SK-N-SH (cell line): ENCODE measurements at regions not wholly inside any gene's neighbourhood (a gene's known extent, or its start where the extent isn't known, plus 50 kb on each side); places are given as distances from the start of the nearest gene placed in this dataset.

Experiments used
- CTCF ChIP-seq: fragments of 200-600 bp; sonication (generic); IDR thresholded peaks from 2 replicates; pipeline ENCODE4 v1.6.1; 2017; ENCODE audit warnings: antibody characterized with exemption, mild to moderate bottlenecking, moderate library complexity
- GABPA ChIP-seq: IDR thresholded peaks from 2 replicates; pipeline ENCODE4 v1.4.0; 2012; ENCODE audit warnings: low read depth, mild to moderate bottlenecking
- MAX ChIP-seq: IDR thresholded peaks from 2 replicates; pipeline ENCODE4 v1.4.0; 2012; ENCODE audit warnings: low read depth
- MEF2A ChIP-seq: IDR thresholded peaks from 2 replicates; pipeline ENCODE4 v1.4.0; 2012; ENCODE audit warnings: low read depth, borderline replicate concordance
- NFIC ChIP-seq: IDR thresholded peaks from 2 replicates; pipeline ENCODE4 v1.4.0; 2012; ENCODE audit warnings: borderline replicate concordance
- POLR2AphosphoS5 ChIP-seq: IDR thresholded peaks from 2 replicates; pipeline ENCODE4 v1.6.1; 2012; ENCODE audit warnings: low read depth, low read length
- REST ChIP-seq: IDR thresholded peaks from 2 replicates; pipeline ENCODE4 v1.6.1; 2012; ENCODE audit warnings: mild to moderate bottlenecking, low read depth, low read length, moderate library complexity
- RFX5 ChIP-seq: IDR thresholded peaks from 2 replicates; pipeline ENCODE4 v1.6.1; 2012; ENCODE audit warnings: mild to moderate bottlenecking, improper control_type of control experiment, low read length
- TEAD4 ChIP-seq: IDR thresholded peaks from 2 replicates; pipeline ENCODE4 v1.4.0; 2012; ENCODE audit warnings: mild to moderate bottlenecking, borderline replicate concordance; ENCODE audit not compliant: insufficient read depth
- YY1 ChIP-seq: IDR thresholded peaks from 2 replicates; pipeline ENCODE4 v1.4.0; 2012; ENCODE audit warnings: low read depth, mild to moderate bottlenecking

GRCh38 chr18:29307982-29308381 lies 1131.1 kb upstream of the CDH2 start:
- TF ChIP-seq TEAD4 (no peak), CTCF (no peak), NFIC (no peak), POLR2AphosphoS5 (no peak), REST (no peak), GABPA (no peak), MAX (no peak), MEF2A (no peak), YY1 (no peak), RFX5 (no peak)
